ENCODE measurements at regions not wholly inside any gene's neighbourhood (a gene's known extent, or its start where the extent isn't known, plus 50 kb on each side); places are given as distances from the start of the nearest gene placed in this dataset.

DNA sequence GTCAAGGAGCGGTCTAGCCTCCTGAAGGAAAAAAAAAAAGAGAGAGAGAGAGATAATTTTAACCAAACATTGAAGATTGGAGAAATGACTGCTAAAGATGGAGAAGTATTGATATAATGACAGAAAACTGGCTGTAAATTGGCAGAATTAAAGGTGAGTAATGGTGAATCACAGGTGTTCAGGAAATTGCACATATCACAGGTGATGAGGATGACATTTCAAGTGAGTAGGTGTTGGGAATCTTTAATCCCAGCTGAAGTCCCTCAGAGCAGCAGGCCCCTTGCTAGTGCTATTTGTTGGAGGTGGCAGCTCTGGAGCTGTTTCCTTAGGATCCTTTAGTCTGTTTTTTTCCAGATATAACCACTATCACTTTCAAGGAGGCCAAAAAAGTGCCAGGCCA lies 678.4 kb upstream of the VRK2 start:
- TF ChIP-seq, protein P1, sequence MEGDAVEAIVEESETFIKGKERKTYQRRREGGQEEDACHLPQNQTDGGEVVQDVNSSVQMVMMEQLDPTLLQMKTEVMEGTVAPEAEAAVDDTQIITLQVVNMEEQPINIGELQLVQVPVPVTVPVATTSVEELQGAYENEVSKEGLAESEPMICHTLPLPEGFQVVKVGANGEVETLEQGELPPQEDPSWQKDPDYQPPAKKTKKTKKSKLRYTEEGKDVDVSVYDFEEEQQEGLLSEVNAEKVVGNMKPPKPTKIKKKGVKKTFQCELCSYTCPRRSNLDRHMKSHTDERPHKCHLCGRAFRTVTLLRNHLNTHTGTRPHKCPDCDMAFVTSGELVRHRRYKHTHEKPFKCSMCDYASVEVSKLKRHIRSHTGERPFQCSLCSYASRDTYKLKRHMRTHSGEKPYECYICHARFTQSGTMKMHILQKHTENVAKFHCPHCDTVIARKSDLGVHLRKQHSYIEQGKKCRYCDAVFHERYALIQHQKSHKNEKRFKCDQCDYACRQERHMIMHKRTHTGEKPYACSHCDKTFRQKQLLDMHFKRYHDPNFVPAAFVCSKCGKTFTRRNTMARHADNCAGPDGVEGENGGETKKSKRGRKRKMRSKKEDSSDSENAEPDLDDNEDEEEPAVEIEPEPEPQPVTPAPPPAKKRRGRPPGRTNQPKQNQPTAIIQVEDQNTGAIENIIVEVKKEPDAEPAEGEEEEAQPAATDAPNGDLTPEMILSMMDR (IDR thresholded peaks at IDR 0.05; ENCODE audit: poor library complexity) = no peak
- TF ChIP-seq EZH2 (IDR thresholded peaks at IDR 0.05; ENCODE audit: borderline replicate concordance) (no peak), EZH2phosphoT487 (IDR thresholded peaks at IDR 0.05; ENCODE audit: low read depth, severe bottlenecking, unreplicated experiment) (no peak)

Data from hepatocyte (in vitro differentiated cells).